ENCODE measurements at regions not wholly inside any gene's neighbourhood (a gene's known extent, or its start where the extent isn't known, plus 50 kb on each side); places are given as distances from the start of the nearest gene placed in this dataset.

- no peak for DNase-seq (ENCODE audit: extremely low read depth, low read depth, low spot score)
These were observed 176.7 kb downstream of the SOX9 start for GRCh38 chr17:72297326-72298115.

GRCh38 chr17:72299100-72299499 is 178.3 kb downstream of the SOX9 start:
- DNase-seq (ENCODE audit: extremely low read depth, low read depth, low spot score): no peak

GRCh38 chr17:72299592-72299991 is 178.8 kb downstream of the SOX9 start:
- DNase-seq (ENCODE audit: extremely low read depth, low read depth, low spot score): no peak

GRCh38 chr17:72301887-72302286 is 181.1 kb downstream of the SOX9 start:
- DNase-seq (ENCODE audit: extremely low read depth, low read depth, low spot score): no peak

GRCh38 chr17:72302735-72303134 is 181.9 kb downstream of the SOX9 start:
- no peak for DNase-seq (ENCODE audit: extremely low read depth, low read depth, low spot score)

- DNase-seq (ENCODE audit: extremely low read depth, low read depth, low spot score): no peak
These were observed 183.2 kb downstream of the SOX9 start for GRCh38 chr17:72303787-72304733.

GRCh38 chr17:72304859-72305258 is 184.0 kb downstream of the SOX9 start:
- no peak for DNase-seq (ENCODE audit: extremely low read depth, low read depth, low spot score)

- no peak for DNase-seq (ENCODE audit: extremely low read depth, low read depth, low spot score)
These were observed 184.7 kb downstream of the SOX9 start for GRCh38 chr17:72305472-72305871.

- no peak for DNase-seq (ENCODE audit: extremely low read depth, low read depth, low spot score)
These were observed 185.2 kb downstream of the SOX9 start for GRCh38 chr17:72306037-72306436.

- no peak for DNase-seq (ENCODE audit: extremely low read depth, low read depth, low spot score)
These were observed 187.0 kb downstream of the SOX9 start for GRCh38 chr17:72307836-72308235.

GRCh38 chr17:72308744-72309385 is 188.0 kb downstream of the SOX9 start:
- DNase-seq (ENCODE audit: extremely low read depth, low read depth, low spot score): no peak

GRCh38 chr17:72311004-72311403 is 190.2 kb downstream of the SOX9 start:
- DNase-seq (ENCODE audit: extremely low read depth, low read depth, low spot score): no peak

GRCh38 chr17:72315122-72315913 is 194.5 kb downstream of the SOX9 start:
- DNase-seq (ENCODE audit: extremely low read depth, low read depth, low spot score): no peak

- DNase-seq (ENCODE audit: extremely low read depth, low read depth, low spot score): no peak
These were observed 197.3 kb downstream of the SOX9 start for GRCh38 chr17:72318131-72318530.

GRCh38 chr17:72321896-72322295 is 201.1 kb downstream of the SOX9 start:
- no peak for DNase-seq (ENCODE audit: extremely low read depth, low read depth, low spot score)

- no peak for DNase-seq (ENCODE audit: extremely low read depth, low read depth, low spot score)
These were observed 211.5 kb downstream of the SOX9 start for GRCh38 chr17:72332367-72332766.

GRCh38 chr17:72333570-72333969 is 212.8 kb downstream of the SOX9 start:
- no peak for DNase-seq (ENCODE audit: extremely low read depth, low read depth, low spot score)

GRCh38 chr17:72334205-72334604 is 213.4 kb downstream of the SOX9 start:
- no peak for DNase-seq (ENCODE audit: extremely low read depth, low read depth, low spot score)

- DNase-seq (ENCODE audit: extremely low read depth, low read depth, low spot score): no peak
These were observed 215.4 kb downstream of the SOX9 start for GRCh38 chr17:72336026-72336803.

GRCh38 chr17:72336804-72337070 is 215.9 kb downstream of the SOX9 start:
- DNase-seq (ENCODE audit: extremely low read depth, low read depth, low spot score): no peak
